Suprapubic skin (tissue), 3 donors: ENCODE measurements at regions not wholly inside any gene's neighbourhood (a gene's known extent, or its start where the extent isn't known, plus 50 kb on each side); places are given as distances from the start of the nearest gene placed in this dataset.

Experiments used
- POLR2A ChIP-seq, 2 donors: fragments of 450-650 bp; IDR thresholded peaks; one replicate each; pipeline ENCODE4 v1.6.1; 2017; ENCODE audit warnings: antibody characterized with exemption in 2 of 2, mild to moderate bottlenecking in 2 of 2, moderate library complexity in 2 of 2
- TF ChIP-seq, protein P1 (sequence below), 2 donors: fragments of 200-600 bp in 1 of 2; fragments of 450-650 bp in 1 of 2; sonication (generic) in 1 of 2; IDR thresholded peaks; one replicate each; pipeline ENCODE4 v1.5.1; 2016 to 2019; ENCODE audit warnings: antibody characterized with exemption in 2 of 2, mild to moderate bottlenecking in 1 of 2, moderate library complexity in 1 of 2

DNA sequence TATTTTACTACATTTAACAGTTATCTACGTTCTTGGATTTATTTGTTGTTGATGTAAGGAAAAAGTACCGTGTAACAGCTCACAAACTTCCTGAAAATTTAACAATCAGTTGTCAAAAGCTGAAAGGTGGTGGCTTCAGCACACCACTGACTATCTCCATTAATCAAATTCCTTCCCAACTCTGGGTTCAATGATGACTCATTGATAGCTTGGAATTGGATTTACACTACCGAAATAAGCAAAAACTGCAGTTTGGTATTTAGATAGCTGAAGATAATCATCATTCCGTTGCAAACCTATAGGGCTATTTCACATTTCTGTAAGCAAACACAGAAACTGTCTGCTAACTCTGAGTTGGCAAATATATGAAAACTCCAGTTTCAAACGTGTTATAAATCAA is 322.3 kb upstream of the TFPI start:
- TF ChIP-seq, protein P1, sequence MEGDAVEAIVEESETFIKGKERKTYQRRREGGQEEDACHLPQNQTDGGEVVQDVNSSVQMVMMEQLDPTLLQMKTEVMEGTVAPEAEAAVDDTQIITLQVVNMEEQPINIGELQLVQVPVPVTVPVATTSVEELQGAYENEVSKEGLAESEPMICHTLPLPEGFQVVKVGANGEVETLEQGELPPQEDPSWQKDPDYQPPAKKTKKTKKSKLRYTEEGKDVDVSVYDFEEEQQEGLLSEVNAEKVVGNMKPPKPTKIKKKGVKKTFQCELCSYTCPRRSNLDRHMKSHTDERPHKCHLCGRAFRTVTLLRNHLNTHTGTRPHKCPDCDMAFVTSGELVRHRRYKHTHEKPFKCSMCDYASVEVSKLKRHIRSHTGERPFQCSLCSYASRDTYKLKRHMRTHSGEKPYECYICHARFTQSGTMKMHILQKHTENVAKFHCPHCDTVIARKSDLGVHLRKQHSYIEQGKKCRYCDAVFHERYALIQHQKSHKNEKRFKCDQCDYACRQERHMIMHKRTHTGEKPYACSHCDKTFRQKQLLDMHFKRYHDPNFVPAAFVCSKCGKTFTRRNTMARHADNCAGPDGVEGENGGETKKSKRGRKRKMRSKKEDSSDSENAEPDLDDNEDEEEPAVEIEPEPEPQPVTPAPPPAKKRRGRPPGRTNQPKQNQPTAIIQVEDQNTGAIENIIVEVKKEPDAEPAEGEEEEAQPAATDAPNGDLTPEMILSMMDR (IDR thresholded peaks at IDR 0.05): no peak
- TF ChIP-seq POLR2A (IDR thresholded peaks at IDR 0.05): no peak
